Stimulated activated CD8-positive, alpha-beta memory T cell treated with anti-CD3 and anti-CD28 coated beads, Interleukin-12 subunit alpha, Interleukin-12 subunit beta, amount 100 ng/mL, for 1 hour (primary cell): ENCODE measurements at regions not wholly inside any gene's neighbourhood (a gene's known extent, or its start where the extent isn't known, plus 50 kb on each side); places are given as distances from the start of the nearest gene placed in this dataset.
"Not testable (repeated sequence)": the region's sequence is repeated elsewhere in the genome, so short reads cannot be mapped to it uniquely, and the experiment has no call there.

Source experiments
- DNase-seq: peaks from one replicate; pipeline ENCODE4 v3.0.0-alpha.2; 2020; ENCODE audit warnings: low read depth

DNA sequence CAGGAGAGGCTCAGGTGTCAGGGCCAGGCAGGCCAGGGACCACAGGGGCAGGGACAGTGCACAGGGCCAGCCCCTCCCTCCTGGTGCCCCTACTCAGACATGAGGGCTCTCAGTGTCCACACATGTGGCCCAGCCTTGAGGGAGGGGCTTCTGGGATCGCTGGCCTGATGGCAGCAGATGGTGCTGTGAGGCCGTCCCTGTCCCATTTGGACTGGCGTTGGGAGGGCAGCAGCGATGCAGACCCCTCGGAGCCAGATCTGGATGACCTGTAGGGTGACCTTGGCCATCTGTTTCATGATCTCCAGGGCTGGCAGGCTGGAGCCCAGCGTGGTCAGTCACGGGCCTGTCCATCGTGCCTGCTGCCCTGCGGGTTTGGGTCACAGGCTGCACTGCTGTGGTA lies 377.6 kb downstream of the TMEM121 start:
- DNase-seq = no peak

DNA sequence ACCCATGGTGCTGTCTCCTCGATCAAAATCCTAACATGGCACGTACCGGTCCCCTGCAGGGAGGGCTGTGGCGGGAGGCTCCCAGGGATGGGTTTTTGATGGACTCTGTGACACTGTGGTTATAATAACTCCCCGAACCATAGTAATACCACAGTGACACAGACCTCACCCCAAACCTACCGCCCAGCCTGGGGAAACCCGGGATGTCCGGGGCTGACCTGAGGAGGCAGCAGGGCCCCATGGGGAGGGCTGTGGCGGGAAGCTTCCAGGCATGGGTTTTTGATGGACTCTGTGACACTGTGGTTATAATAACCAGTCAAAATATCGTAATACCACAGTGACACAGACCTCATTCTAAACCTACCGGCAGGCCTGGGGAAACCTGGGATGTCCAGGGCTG lies 378.0 kb downstream of the TMEM121 start:
- DNase-seq = no peak

DNA sequence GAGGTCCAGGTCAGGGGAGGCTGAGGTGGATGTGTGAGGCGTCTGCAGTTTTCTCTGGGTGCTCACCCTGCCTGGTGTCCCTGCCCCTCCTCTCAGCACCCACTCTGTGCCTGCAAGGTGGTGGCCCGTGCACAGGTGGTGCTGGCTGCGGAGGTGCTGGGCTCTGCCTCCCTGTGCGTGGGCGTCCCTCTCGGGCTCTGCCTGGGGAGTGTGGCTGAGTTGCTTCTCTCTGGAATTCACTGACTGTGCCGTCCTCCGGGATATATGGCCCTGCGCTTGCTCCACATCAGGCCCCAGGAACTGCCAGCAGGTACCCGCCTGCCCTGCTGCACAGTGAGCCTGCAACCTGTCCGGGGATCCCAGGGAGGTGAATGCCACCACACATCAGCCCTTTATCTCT lies 379.1 kb downstream of the TMEM121 start:
- DNase-seq = no peak

DNA sequence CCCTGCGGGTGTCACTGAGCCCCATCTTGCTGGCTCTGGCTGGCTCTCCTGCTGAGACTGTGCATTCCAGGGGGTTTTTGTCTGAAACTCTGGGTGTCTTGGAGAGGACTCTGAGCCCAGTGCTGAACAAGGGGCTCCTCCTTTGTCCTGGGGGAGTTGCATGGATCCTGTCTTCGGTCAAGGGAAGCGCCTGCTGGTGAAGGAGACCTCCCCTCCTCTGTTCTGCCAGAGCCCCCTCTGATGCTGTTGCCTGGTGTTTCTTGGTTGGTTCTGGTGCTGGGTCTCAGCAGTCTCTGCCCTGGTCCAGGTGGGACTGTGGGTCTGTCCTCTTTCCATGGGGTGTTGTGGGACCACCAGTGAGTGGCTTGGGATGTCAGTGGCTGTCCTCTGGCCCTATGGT lies 380.9 kb downstream of the TMEM121 start:
- DNase-seq = no peak

DNA sequence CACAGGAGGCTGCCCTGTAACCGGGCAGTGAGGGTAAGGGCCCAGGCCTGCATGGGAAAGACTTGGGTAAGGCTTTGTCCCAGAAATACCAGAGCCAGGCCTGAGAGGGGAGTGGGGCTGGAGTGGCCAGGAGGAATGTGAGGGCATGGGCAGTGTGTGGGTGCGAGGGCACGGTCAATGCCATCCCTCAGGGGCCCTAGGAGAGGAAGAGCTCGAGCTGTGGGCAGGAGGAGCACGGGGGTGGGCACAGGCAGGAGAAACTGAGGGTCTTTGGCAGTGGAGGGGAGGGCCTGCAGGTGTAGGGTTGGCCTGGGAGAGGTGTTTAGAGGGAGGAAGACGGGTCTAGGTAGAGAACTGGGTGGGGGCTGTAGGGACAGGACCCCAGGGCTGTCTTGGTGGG lies 381.6 kb downstream of the TMEM121 start:
- no peak for DNase-seq

DNA sequence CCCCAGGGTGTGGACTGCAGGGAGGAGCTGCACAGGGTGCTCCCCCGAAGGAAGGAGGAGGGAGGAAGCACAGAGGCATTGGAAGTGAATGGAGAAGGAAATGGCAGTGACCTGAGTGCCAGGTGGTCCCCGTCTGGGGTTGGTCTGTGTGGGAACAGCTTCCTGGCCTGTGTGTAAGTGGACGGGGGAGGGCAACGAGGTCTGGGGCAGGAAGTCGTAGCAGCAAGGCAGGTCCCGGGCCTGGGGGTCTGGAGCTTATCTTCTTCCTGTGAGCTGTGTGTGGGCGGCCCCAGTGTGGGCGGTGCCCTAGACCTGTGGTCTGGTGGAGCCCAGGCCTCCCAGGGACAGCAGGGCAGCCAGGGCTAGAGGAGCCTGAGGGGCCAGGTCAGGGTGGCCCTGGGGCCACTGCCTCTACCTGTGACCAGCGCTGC lies 382.1 kb downstream of the TMEM121 start:
- DNase-seq = no peak

DNA sequence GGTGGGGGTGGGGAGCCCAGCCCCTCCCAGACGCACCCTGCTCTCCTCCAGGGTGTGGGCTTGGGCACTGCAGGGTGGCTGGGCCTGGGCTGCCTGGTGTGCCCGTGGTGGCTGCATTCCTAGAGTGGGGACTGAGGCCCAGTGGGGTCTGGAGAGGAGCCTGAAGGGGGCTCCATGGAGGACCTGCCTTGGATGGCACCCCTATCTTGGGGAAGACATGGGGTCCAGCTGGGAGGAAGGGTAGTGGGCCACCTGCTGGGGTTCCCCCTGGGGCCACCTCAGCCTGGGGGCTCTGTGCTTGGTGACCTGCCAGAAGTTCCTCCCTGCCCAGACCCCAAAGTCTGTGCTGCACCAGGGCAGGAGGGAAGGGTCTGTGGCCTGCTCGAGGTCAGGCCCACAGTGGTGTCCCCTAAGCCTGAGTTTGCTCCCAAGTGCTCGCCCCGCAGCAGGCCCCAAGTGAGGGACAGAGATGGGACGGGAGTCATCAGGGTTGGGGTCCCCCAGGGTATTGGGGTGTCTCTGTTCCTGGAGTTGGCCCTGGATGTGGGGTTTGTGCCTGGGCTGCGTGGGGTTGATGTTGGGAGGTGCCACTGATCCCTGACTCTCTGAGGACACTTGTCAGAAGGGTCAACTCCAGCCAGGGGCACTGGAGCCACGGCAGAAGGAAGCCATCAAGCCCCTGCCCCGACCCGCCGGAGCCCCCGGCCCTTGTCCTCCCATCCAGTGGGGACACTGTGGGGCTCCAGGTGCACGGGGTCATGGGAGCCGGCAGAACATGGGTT lies 382.9 kb downstream of the TMEM121 start:
- DNase-seq = no peak

DNA sequence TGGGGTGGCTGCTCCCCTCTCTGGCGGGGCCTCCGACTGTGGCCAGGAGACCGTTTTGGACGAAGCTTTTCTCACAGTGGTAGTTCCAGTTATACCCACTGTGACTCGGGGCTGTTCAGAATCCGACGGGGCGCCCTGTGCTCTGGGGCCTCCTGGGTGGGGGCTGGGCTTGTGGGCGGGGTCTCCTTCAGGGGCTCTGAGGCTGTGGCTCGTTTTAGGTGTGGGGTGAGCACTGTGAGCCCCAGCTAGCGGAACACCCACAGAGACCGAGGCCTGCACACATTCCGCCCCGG lies 383.4 kb downstream of the TMEM121 start:
- DNase-seq = not testable (repeated sequence)

DNA sequence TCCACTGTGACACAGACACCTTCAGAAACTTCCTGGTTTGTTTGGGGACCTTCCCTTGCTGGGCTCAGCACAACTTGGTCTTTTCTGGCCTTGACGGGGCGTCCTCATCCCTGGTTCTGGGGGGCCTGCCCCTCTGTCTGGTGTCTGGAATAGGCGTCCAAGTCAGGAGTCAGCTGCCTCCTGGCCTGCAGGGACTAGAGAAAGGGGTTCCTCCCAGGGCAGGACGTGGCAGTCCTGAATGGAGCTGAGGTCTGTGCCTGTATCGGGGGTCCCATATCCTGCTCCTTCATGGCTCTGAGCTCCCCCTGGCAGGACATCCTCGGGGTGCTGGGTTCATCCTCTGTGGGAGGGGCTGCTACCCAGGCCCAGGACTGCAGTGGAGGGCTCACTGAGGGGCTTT lies 384.0 kb downstream of the TMEM121 start:
- DNase-seq = no peak

DNA sequence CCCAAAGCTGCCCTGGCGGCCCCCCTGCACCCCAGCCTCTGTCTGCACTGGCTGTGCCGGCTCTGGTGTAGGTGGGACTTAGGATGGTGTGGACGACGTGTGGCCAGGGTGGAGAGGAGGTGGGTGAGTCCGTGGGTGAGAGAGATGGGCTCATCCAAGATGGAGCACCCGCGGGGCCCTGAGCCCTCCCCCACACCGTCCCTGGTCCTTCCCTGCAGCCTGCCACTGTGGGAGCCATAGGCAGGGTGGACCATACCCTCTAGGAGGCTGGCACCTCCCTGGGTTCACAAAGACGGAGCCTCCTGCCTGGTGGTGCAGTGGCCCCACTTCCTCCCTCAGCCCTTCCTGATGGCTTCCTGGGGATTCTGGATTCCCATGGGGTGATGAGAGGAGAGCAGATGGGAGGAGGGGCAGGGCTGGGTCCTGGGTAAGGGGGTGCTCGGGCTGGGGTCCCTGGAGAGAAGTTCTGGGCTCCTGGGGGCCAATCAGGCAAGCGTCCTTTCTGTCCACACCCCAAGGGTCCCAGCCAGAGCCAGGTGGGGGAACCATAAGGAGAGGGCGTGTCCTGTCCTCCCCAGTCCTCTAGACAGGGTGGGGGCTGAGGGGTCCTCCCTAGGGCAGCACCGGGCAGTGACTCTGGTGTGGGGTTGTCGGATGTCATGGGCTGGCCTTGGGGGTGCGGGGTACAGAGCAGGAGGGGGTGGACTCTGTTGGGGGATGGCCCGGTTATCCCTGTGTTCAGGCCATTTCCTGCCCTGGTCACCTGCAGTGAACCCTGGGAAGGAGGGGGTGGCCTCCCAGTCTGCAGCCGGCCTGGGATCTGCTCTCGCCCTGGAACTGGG lies 384.8 kb downstream of the TMEM121 start:
- DNase-seq = no peak

DNA sequence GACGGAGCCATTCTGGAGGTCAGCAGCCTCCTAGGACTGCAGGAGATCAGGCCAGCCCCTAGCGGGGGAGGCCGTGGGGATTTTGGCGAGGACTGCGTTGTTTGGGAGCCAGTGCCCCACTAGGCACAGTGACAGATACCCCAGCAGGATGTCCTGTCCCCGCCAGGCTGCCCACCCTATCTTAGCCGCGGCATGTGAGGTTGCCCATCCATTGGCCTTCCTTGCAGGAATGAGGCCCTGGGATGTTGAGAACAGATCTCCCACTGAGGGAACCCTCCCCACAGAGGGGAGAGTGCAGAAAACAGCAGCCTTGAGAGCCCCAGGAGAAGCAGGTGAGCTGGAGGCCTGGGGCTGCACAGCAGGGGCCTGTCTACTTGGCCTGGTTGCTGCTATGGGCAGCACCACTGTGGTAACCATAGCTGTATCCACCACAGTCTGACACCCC lies 385.5 kb downstream of the TMEM121 start:
- not testable (repeated sequence) for DNase-seq

DNA sequence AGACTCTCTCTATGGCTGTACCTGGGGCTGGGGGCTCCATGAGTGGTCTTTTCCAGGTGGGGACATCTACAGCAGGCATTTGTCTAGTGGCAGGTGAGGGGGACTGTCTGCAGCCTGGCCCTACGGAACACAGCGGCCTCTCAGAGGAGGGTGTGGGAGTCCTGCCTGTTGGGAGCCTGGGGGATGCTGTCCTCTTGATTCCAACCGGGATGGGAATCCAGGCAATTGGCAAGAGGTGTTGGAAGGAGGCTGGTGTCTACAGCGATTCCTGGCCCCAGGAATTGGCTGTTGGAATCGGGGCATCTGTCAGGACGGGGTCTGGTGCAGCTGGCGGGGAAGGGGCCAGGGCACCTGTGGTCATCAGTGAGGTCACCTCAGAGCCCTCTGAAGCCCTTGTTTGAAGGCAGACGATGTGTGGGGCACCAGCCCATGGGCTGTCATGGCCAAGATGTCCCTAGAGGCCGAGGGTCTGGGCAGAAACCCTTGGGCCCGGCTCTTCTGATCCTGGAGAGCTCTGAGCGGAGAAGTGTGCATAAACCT lies 386.3 kb downstream of the TMEM121 start:
- DNase-seq = no peak

DNA sequence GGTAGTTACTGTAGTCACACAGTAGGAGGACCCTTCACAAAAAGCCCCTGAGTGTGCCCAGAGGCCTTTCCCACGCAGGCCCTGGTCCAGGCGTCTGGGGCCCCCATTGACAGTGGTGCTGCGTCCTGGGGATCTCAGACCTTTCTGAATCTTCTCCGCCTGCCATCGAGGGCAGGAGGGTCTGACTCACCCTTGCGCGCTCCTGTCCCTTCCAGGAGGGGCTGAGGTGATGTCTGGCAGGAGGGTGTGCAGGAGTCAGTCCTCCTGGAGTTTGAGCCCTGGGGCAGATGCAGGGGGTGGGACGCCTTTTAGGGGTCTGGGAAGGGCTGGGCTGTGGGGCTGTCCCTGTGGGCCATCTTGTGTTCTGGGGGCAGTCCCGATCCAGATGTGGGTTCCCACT lies 386.8 kb downstream of the TMEM121 start:
- DNase-seq = no peak

DNA sequence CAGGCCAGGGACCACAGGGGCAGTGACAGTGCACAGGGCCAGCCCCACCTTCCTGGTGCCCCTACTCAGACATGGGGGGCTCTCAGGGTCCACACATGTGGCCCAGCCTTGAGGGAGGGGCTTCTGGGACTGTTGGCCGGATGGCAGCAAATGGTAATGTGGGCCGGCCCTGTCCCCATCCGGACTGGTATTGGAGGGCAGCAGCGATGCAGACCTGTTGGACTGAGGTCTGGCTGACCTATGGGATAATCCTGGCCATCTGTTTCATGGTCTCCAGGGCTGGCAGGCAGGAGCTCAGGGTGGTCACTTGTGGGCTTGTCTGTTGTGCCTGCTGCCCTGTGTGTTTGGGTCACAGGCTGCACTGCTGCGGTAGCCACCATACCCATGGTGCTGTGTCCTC lies 387.5 kb downstream of the TMEM121 start:
- DNase-seq = no peak

DNA sequence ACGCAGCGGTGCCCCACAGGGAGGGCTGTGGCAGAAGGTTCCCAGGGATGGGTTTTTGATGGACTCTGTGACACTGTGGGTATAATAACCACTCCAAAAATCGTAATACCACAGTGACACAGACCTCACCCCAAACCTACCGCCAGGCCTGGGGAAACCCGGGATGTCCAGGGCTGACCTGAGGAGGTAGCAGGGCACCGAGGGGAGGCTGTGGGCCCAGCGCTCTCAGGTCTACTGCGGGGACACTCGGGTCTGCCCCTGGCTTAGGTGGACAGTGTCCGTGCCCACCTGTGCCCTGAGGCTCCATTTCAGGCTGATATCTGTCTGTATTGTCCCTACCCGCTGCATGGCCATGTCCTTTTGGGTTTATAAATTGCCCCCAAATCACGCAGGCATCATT lies 387.9 kb downstream of the TMEM121 start:
- not testable (repeated sequence) for DNase-seq

DNA sequence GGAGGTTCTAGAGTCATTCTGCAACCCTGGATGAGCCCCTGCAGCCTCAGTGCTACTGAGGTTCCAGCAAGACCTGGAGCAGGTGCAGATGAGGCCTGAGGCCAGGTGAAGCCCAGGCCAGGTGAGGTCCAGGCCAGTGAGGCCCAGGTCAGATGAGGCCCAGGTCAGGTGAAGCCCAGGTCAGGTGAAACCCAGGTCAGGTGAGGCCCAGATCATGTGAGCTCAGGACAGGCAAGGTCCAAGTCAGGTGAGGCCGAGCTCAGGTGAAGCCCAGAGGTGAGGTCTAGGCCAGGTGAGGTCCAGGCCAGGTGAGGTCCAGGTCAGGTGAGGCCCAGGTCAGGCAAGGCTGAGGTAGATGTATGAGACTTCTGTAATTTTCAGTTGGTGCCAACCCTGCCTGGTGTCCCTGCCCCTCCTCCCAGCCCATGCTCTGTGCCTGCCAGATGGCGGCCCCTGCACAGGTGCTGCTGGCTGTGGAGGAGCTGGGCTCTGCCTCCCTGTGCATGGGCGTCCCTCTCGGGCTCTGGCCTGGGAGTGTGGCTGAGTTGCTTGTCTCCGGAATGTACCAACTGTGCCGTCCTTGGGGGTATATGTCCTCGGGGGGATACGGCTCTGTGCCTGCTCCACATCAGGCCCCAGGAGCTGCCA lies 388.5 kb downstream of the TMEM121 start:
- DNase-seq = no peak

DNA sequence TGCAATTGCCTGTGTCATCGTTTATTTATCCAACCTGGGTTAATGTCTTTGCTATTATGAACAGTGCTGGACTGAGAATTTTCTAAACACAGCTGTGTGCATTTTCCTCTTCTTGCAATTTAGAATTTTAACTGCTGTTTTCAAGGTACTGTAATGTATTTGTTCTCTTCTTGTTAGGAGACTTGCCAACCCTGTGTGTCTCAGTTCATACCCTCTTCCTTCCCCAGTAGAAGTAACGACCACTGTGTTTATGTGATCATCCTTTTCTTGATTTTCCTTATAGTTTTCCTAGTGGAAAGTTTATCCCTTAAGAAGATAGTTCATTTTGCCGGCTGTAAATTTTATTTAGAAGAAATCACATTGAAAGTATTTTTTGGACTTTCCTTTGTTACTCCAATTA lies 389.2 kb downstream of the TMEM121 start:
- not testable (repeated sequence) for DNase-seq

DNA sequence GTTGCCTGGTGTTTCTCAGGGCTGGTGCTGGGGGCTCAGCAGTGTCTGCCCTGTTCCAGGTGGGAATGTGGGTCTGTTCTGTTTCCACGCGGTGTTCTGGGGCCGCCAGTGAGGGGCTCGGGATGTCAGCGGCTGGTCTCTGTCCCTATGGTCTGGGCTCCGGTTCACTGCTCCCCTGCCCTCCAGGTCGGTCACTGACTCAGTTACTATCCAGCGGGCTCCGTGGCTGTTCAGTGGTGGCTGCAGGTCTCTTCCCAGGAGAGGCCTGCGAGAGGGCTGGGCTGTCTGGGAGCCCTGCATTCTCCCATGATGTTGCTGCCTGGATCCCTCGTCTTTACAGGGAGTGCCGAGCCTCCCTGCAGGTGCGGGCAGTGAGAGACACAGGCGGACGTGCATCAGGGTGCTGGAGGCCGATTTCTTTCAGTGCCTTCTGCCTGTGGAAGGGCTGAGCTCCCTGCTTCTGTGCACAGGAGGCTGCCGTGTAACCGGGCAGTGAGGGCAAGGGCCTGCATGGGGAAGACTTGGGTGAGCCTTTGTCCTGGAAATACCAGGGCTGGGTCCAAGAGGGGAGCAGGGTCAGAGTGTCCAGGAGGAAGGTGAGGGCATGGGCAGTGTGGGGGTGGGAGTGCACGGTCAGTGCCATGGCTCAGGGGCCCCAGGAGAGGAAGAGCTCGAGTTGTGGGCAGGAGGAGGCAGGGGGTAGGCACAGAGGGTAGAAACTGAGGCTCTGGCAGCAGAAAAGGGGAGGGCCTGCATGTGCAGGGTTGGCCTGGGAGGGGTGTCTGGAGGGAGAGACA lies 391.0 kb downstream of the TMEM121 start:
- DNase-seq = not testable (repeated sequence)

DNA sequence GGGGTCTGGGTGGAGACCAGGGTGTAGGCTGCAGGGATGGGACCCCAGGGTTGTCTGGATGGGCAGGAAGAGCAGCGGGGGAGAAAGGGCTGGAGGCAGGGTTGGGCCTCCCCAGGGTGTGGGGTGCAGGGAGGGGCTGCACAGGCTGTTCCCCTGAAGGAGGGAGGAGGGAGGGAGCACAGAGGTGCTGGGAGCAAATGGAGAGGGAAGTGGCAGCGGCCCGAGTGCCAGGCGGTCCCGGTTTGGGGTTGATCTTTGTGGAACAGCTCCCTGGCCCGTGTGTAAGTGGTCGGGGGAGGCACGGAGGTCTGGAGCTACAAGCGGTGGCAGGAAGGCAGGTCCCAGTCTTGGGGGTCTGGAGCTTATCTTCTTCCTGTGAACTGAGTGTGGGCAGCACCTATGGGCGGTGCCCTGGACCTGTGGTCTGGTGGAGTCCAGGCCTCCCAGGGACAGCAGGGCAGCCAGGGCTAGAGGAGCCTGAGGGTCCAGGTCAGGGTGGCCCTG lies 391.6 kb downstream of the TMEM121 start:
- DNase-seq = no peak

DNA sequence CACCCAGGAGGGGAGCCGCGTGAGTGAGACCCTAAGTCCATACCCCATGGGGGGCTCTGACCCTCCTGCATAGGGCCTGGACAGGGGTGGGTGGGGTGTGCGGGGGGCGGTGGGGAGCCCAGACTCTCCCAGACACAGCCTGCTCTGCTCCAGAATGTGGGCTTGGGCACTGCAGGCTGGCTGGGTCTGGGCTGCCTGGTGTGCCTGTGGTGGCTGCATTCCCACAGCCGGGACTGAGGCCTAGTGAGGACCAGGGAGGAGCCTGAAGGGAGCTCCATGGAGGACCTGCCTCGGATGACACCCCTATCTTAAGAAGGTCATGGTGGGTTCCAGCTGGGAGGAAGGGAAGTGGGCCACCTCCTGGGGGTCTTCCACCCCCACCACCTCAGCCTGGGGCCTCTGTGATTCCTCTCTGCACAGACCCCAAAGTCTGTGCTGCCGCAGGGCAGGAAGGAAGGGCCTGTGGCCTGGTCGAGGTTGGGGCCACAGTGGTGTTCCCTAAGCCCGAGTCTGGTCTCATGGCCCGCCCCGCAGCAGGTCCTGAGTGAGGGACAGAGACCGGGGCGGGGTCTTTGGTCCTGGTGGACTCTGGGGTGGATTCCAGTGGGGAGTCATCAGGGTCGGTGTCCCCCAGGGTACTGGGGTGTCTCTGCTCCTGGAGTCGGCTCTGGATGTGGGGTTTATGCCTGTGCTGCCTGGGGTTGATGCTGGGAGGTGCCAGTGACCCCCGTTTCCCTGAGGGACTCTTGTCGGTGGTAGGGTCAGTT lies 392.3 kb downstream of the TMEM121 start:
- no peak for DNase-seq
